Liver (tissue), 3 donors: ENCODE measurements at regions not wholly inside any gene's neighbourhood (a gene's known extent, or its start where the extent isn't known, plus 50 kb on each side); places are given as distances from the start of the nearest gene placed in this dataset.

Source experiments
- SP1 ChIP-seq: IDR thresholded peaks from 2 replicates; pipeline ENCODE4 v1.6.1; 2018; ENCODE audit warnings: antibody characterized with exemption, mild to moderate bottlenecking
- YY1 ChIP-seq: IDR thresholded peaks from 2 replicates; pipeline ENCODE4 v1.6.1; 2016; ENCODE audit warnings: antibody characterized with exemption, mild to moderate bottlenecking
- TF ChIP-seq, protein P1 (sequence below): fragments of 150-350 bp; IDR thresholded peaks from 2 replicates; pipeline ENCODE4 v1.5.1; 2017; ENCODE audit warnings: improper control_type of control experiment, low read depth, low read length; ENCODE audit not compliant: missing input control
- TF ChIP-seq, protein P2 (sequence below): IDR thresholded peaks from 2 replicates; pipeline ENCODE4 v1.6.1; 2016; ENCODE audit warnings: antibody characterized with exemption, mild to moderate bottlenecking
- donor health status: healthy.
- donor health status: healthy.

DNA sequence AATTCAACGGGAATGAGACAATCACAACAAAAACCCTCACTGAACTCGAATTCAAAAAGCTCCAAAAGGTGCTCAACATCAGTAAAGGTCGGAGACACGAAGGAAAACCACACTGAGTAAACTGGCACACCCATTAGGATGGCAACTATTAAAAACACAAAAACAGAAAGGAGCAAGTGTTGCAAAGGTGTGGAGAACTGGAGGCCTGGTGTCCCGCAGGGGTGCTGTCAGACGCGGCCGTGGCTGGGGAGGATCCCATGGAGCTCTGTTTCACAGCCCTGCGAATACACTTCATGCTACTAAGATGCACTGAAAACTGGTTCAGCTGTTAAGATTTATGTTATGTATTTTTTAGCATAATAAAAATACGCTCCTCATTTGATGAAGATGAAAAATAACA lies 730.6 kb downstream of the GALR1 start:
- no peak for TF ChIP-seq SP1
- TF ChIP-seq, protein P1, sequence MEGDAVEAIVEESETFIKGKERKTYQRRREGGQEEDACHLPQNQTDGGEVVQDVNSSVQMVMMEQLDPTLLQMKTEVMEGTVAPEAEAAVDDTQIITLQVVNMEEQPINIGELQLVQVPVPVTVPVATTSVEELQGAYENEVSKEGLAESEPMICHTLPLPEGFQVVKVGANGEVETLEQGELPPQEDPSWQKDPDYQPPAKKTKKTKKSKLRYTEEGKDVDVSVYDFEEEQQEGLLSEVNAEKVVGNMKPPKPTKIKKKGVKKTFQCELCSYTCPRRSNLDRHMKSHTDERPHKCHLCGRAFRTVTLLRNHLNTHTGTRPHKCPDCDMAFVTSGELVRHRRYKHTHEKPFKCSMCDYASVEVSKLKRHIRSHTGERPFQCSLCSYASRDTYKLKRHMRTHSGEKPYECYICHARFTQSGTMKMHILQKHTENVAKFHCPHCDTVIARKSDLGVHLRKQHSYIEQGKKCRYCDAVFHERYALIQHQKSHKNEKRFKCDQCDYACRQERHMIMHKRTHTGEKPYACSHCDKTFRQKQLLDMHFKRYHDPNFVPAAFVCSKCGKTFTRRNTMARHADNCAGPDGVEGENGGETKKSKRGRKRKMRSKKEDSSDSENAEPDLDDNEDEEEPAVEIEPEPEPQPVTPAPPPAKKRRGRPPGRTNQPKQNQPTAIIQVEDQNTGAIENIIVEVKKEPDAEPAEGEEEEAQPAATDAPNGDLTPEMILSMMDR, result no peak
- no peak for TF ChIP-seq YY1
- TF ChIP-seq, protein P2, sequence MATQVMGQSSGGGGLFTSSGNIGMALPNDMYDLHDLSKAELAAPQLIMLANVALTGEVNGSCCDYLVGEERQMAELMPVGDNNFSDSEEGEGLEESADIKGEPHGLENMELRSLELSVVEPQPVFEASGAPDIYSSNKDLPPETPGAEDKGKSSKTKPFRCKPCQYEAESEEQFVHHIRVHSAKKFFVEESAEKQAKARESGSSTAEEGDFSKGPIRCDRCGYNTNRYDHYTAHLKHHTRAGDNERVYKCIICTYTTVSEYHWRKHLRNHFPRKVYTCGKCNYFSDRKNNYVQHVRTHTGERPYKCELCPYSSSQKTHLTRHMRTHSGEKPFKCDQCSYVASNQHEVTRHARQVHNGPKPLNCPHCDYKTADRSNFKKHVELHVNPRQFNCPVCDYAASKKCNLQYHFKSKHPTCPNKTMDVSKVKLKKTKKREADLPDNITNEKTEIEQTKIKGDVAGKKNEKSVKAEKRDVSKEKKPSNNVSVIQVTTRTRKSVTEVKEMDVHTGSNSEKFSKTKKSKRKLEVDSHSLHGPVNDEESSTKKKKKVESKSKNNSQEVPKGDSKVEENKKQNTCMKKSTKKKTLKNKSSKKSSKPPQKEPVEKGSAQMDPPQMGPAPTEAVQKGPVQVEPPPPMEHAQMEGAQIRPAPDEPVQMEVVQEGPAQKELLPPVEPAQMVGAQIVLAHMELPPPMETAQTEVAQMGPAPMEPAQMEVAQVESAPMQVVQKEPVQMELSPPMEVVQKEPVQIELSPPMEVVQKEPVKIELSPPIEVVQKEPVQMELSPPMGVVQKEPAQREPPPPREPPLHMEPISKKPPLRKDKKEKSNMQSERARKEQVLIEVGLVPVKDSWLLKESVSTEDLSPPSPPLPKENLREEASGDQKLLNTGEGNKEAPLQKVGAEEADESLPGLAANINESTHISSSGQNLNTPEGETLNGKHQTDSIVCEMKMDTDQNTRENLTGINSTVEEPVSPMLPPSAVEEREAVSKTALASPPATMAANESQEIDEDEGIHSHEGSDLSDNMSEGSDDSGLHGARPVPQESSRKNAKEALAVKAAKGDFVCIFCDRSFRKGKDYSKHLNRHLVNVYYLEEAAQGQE, result no peak
